Esophagus muscularis mucosa (tissue), 3 donors: ENCODE measurements at regions not wholly inside any gene's neighbourhood (a gene's known extent, or its start where the extent isn't known, plus 50 kb on each side); places are given as distances from the start of the nearest gene placed in this dataset.

ENCODE experiments used
- CTCF ChIP-seq, 3 experiments: fragments of 200-600 bp in 2 of 3; fragments of 450-650 bp in 1 of 3; sonication (generic) in 2 of 3; IDR thresholded peaks; one replicate each; pipeline ENCODE4 v1.5.1; 2017 to 2019; ENCODE audit warnings: antibody characterized with exemption in 3 of 3, mild to moderate bottlenecking in 2 of 3, moderate library complexity in 1 of 3
- POLR2A ChIP-seq: fragments of 450-650 bp; IDR thresholded peaks from one replicate; pipeline ENCODE4 v1.6.1; 2017; ENCODE audit warnings: antibody characterized with exemption, moderate library complexity, mild to moderate bottlenecking, low read depth

GRCh38 chr2:237250599-237250998 is 163.4 kb downstream of the COL6A3 start:
- no peak for TF ChIP-seq CTCF (IDR thresholded peaks at IDR 0.05)
- TF ChIP-seq POLR2A: no peak
